Keratinocyte (primary cell): ENCODE measurements at regions not wholly inside any gene's neighbourhood (a gene's known extent, or its start where the extent isn't known, plus 50 kb on each side); places are given as distances from the start of the nearest gene placed in this dataset.

ENCODE experiments used
- EZH2 ChIP-seq: IDR thresholded peaks from one replicate; pipeline ENCODE4 v1.6.1; 2012; ENCODE audit warnings: inconsistent platforms, mild to moderate bottlenecking, low read length, moderate library complexity
- TF ChIP-seq, protein P1 (sequence below), 3 experiments: IDR thresholded peaks in 1 of 3; conservative IDR thresholded peaks in 1 of 3; optimal IDR thresholded peaks in 1 of 3; 2 replicates in 2 of 3; 3 replicates in 1 of 3; pipeline versions ENCODE3 to v1.5.1; 2011; ENCODE audit warnings: low read length in 3 of 3, mild to moderate bottlenecking in 3 of 3, moderate library complexity in 2 of 3, control low read depth in 1 of 3, inconsistent platforms in 1 of 3; ENCODE audit not compliant: insufficient read depth in 2 of 3; ENCODE audit errors: extremely low read depth in 1 of 3

DNA sequence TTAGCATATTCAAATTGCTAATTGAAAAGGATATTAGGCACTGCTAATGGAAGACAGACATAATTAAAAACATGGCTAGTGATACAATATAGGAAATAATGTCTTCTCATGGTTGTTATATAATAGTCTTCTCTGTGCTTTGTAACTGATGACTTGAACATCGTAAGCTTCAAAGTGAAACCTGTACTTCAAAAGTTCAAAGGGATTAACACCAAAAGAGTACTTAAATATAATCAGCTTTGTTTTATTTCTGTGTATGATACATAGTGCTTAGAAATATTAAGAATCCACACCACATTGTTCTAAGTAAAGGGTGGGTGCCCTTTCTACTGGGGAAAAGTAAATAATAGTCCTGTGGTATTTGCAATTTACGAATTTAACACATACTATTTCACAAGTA is 75.4 kb upstream of the ITGA1 start:
- TF ChIP-seq, protein P1, sequence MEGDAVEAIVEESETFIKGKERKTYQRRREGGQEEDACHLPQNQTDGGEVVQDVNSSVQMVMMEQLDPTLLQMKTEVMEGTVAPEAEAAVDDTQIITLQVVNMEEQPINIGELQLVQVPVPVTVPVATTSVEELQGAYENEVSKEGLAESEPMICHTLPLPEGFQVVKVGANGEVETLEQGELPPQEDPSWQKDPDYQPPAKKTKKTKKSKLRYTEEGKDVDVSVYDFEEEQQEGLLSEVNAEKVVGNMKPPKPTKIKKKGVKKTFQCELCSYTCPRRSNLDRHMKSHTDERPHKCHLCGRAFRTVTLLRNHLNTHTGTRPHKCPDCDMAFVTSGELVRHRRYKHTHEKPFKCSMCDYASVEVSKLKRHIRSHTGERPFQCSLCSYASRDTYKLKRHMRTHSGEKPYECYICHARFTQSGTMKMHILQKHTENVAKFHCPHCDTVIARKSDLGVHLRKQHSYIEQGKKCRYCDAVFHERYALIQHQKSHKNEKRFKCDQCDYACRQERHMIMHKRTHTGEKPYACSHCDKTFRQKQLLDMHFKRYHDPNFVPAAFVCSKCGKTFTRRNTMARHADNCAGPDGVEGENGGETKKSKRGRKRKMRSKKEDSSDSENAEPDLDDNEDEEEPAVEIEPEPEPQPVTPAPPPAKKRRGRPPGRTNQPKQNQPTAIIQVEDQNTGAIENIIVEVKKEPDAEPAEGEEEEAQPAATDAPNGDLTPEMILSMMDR (optimal IDR thresholded peaks at IDR 0.05 in 1 of 3, IDR thresholded peaks at IDR 0.05 in 1 of 3, conservative IDR thresholded peaks at IDR 0.05 in 1 of 3; ENCODE audit: extremely low read depth in 1 of 3, insufficient read depth in 2 of 3, low read length in 3 of 3) = no peak
- TF ChIP-seq EZH2 = no peak
